Vagina (tissue), 2 donors: ENCODE measurements at regions not wholly inside any gene's neighbourhood (a gene's known extent, or its start where the extent isn't known, plus 50 kb on each side); places are given as distances from the start of the nearest gene placed in this dataset.
A peak's percentile ranks its signal among the peaks of the same experiment; 100 is the strongest.

ENCODE experiments used
- DNase-seq, 2 donors: peaks; one replicate each; pipeline ENCODE4 v3.0.0-alpha.2; 2017; ENCODE audit errors: extremely low spot score in 2 of 2
- H3K27ac ChIP-seq: fragments of 200-600 bp; sonication (generic); one replicate; pipeline ENCODE4 v1.5.1; 2019
- H3K27me3 ChIP-seq: fragments of 200-600 bp; sonication (generic); one replicate; pipeline ENCODE4 v1.5.1; 2019
- H3K36me3 ChIP-seq, 2 donors: fragments of 200-600 bp; sonication (generic); one replicate each; pipeline ENCODE4 v1.5.1; 2017 to 2019
- H3K4me1 ChIP-seq: fragments of 200-600 bp; sonication (generic); one replicate; pipeline ENCODE4 v1.5.1; 2019
- H3K4me3 ChIP-seq, 2 donors: fragments of 200-600 bp; sonication (generic); 1 replicate in 1 of 2; 2 replicates in 1 of 2; pipeline ENCODE4 v1.5.1; 2016 to 2019
- H3K9me3 ChIP-seq: fragments of 200-600 bp; sonication (generic); one replicate; pipeline ENCODE4 v1.5.1; 2019
- CTCF ChIP-seq, 3 experiments: fragments of 450-650 bp in 2 of 3; fragments of 200-600 bp in 1 of 3; sonication (generic) in 1 of 3; IDR thresholded peaks; one replicate each; pipeline ENCODE4 v1.5.1; 2017 to 2019; ENCODE audit warnings: antibody characterized with exemption in 3 of 3, mild to moderate bottlenecking in 2 of 3, moderate library complexity in 2 of 3
- POLR2A ChIP-seq, 2 donors: fragments of 450-650 bp; IDR thresholded peaks; one replicate each; pipeline ENCODE4 v1.6.1; 2017; ENCODE audit warnings: antibody characterized with exemption in 2 of 2, mild to moderate bottlenecking in 2 of 2, moderate library complexity in 2 of 2
- POLR2AphosphoS5 ChIP-seq, 2 donors: sonication (generic); formaldehyde crosslinking; IDR thresholded peaks; one replicate each; pipeline ENCODE4 v1.9.0; 2017; ENCODE audit warnings: antibody characterized with exemption in 2 of 2, mild to moderate bottlenecking in 2 of 2, low read depth in 1 of 2; ENCODE audit not compliant: insufficient read depth in 1 of 2
- intact Hi-C: fragments of 100-400 bp; cut with DNase I; formaldehyde crosslinking; loops from one replicate; pipeline ENCODE4 v1.15.1; 2023

- no peak for TF ChIP-seq CTCF (IDR thresholded peaks at IDR 0.05)
- TF ChIP-seq POLR2AphosphoS5 (IDR thresholded peaks at IDR 0.05; ENCODE audit: insufficient read depth in 1 of 2, low read depth in 1 of 2): no peak
- no peak for TF ChIP-seq POLR2A (IDR thresholded peaks at IDR 0.05)
- Histone ChIP-seq H3K4me1 (no peaks in the 10 kb centered on the region), H3K27me3 (no peaks in the 10 kb centered on the region)
Measured at GRCh38 chr10:125343983-125344382, 183.6 kb upstream of the CTBP2 start.

GRCh38 chr10:125343118-125343925 lies 183.0 kb upstream of the CTBP2 start:
- Histone ChIP-seq H3K9me3 (no peaks in the 10 kb centered on the region), H3K4me1 (no peaks in the 10 kb centered on the region), H3K36me3 (no peaks in the 10 kb centered on the region), H3K27me3 (no peaks in the 10 kb centered on the region), H3K27ac (no peak overlapping the region), H3K4me3 (no peak overlapping the region)
- no peak for DNase-seq
- peak in 1 of 3 experiments; percentile 25 for TF ChIP-seq CTCF (IDR thresholded peaks at IDR 0.05)
- TF ChIP-seq POLR2A (IDR thresholded peaks at IDR 0.05): no peak
- TF ChIP-seq POLR2AphosphoS5 (IDR thresholded peaks at IDR 0.05; ENCODE audit: insufficient read depth in 1 of 2, low read depth in 1 of 2): no peak
- intact Hi-C loops: no loop called here

More at GRCh38 chr10:125343983-125344382, 183.6 kb upstream of the CTBP2 start:
- H3K27ac ChIP-seq: no peak overlapping the region
- H3K9me3 ChIP-seq: no peaks in the 10 kb centered on the region
- no peak for DNase-seq
- no peaks in the 10 kb centered on the region for H3K36me3 ChIP-seq
- intact Hi-C loops: no loop called here
- H3K4me3 ChIP-seq: no peak overlapping the region

GRCh38 chr10:125341611-125342010 lies 181.2 kb upstream of the CTBP2 start:
- H3K27me3 ChIP-seq: no peaks in the 10 kb centered on the region
- no peaks in the 10 kb centered on the region for H3K4me1 ChIP-seq
- no peaks in the 10 kb centered on the region for H3K9me3 ChIP-seq
- H3K27ac ChIP-seq: no peak overlapping the region
- DNase-seq: no peak
- H3K4me3 ChIP-seq: no peak overlapping the region
- H3K36me3 ChIP-seq: no peaks in the 10 kb centered on the region
- intact Hi-C loops: no loop called here
- TF ChIP-seq POLR2AphosphoS5 (IDR thresholded peaks at IDR 0.05; ENCODE audit: insufficient read depth in 1 of 2, low read depth in 1 of 2): no peak
- no peak for TF ChIP-seq POLR2A (IDR thresholded peaks at IDR 0.05)
- TF ChIP-seq CTCF (IDR thresholded peaks at IDR 0.05): no peak

- no peaks in the 10 kb centered on the region for H3K27me3 ChIP-seq
Measured at GRCh38 chr10:125340903-125341302, 180.5 kb upstream of the CTBP2 start.

More at GRCh38 chr10:125340903-125341302, 180.5 kb upstream of the CTBP2 start:
- Histone ChIP-seq H3K27ac (no peak overlapping the region), H3K4me1 (no peaks in the 10 kb centered on the region), H3K36me3 (no peaks in the 10 kb centered on the region), H3K4me3 (no peak overlapping the region), H3K9me3 (no peaks in the 10 kb centered on the region)
- intact Hi-C loops: no loop called here
- no peak for TF ChIP-seq POLR2A (IDR thresholded peaks at IDR 0.05)
- no peak for TF ChIP-seq CTCF (IDR thresholded peaks at IDR 0.05)
- TF ChIP-seq POLR2AphosphoS5 (IDR thresholded peaks at IDR 0.05; ENCODE audit: insufficient read depth in 1 of 2, low read depth in 1 of 2): no peak
- DNase-seq: no peak
